Hematopoietic multipotent progenitor cell (in vitro differentiated cells): ENCODE measurements at regions not wholly inside any gene's neighbourhood (a gene's known extent, or its start where the extent isn't known, plus 50 kb on each side); places are given as distances from the start of the nearest gene placed in this dataset.
A peak's percentile ranks its signal among the peaks of the same experiment; 100 is the strongest.

Experiments
- DNase-seq, 3 donors: peaks; one replicate each; pipeline ENCODE4 v3.0.0-alpha.2; 2011 to 2015; ENCODE audit warnings: low read depth in 2 of 3, low spot score in 2 of 3

DNA sequence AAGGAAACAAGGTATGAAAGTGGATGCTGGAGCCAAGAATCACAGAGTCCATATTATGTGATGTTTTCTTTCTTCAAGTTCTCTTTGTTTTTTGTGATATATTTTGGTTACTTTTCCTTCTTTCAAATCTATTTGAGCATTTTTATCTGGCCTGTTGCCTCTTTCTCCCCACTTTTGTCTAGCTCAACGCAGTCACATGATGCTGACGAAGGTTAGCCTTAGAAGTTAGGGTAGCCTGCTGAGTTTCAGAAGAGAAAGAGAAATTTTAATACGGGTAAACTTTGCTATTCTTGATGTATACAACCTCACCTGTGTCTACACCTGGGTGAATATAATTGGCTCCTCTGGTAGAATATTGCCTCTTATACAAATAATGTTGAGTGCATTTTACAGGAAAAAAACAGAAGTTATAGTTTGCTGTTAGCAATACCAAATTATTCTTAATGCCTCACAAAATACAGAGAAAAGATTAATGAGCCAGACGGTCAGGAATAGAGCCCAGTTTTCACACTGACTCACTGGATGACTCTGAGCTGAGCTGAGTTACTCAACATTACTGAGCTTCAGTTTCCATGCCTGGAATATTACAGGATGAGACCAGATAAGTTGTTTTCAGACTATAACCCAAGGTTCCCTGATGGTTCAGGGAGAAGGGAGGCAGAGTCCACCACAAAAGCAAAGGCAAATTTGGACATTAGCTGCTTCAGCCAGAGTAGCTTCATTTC lies 161.6 kb upstream of the BDNF start:
- no peak for DNase-seq

DNA sequence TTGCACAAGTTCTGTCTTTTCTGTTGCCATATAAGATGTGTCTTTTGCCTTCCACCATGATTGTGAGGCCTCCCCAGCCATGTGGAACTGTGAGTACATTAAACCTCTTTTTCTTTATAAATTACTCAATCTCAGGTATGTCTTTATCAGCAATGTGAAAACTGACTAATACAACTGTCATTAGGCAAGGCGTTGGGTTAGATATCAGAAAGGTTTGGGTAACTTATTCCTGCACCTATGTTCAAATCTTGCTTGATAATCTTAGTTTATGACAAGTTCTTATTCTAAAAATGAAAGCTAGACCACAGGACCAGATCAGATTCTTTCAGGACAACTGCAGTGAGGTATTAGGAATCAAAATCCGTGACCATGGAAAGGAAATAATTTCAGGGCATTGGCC lies 160.6 kb upstream of the BDNF start:
- no peak for DNase-seq

DNA sequence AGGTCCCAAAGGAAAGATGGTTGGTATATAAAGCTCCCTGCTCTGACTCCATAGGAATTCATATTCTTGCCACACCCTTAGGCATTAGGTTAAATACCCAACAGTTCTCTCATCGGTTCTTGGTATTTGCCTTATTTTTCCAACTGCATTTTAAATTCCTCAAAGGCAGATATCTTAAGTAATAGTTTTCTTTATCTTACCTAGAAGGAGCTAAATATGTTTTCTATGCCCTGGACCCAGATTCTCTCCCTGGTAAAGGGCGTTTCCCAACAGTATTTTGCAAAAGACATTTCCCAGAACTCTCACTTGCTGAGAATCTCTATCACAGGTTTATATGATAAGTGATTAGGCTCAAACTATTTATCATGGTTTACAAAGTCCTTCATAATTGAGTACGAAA lies 158.6 kb upstream of the BDNF start:
- no peak for DNase-seq

DNA sequence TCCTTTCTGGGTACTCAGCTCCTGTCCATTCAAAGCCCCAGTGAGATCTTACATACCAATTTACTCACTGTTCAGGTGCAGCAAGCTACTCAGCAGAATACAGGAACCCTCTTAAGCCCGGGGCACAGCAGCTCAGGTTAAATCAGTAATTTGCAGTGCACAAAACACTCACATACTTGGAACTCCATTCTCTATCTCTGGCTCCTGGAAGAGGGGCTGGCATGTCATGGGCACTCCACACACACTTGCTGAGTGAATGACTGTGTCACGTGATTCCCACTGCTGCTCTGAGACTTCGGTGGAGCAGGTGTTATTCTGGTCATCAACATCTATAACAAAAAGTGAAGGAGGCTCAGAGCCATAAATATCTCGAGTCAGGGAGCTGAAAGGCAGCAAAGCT lies 157.3 kb upstream of the BDNF start:
- DNase-seq: no peak

DNA sequence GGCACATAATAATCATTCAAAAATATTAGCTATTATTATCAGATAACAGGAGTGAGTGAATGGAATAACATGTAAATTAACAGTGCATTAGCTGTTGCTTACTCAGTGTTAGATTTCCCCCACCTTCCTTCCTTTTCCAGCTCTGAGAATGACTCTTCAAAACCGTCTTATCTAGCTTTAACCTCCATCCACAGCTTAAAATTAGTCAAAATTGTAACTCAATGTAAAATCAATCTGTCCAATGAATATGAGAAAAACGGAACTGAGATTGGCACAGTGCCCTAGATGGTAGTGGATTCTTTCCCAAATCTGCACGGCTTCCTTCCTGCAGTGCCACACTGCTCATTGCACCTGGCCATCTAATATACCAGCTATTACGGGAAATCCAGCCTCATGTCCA lies 156.8 kb upstream of the BDNF start:
- no peak for DNase-seq

DNA sequence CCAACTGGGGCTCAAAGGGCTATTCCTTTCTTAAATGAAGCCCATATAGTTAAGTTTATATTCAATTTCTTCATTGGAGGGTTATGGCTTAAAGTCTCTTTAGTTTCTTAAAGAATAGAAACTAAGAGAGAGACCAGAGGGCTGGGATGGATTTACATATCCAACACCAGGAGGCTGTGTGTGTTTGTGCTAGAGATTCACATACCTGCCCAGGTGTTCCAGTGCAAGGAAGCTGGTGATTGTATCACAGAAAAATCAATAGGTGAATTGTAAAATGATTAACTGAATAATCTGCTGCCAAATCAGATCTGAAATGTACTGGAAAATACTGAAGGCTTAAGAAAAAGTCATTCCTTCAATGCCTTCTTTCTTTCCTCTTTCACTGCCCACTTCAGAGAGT lies 148.2 kb upstream of the BDNF start:
- DNase-seq: no peak

DNA sequence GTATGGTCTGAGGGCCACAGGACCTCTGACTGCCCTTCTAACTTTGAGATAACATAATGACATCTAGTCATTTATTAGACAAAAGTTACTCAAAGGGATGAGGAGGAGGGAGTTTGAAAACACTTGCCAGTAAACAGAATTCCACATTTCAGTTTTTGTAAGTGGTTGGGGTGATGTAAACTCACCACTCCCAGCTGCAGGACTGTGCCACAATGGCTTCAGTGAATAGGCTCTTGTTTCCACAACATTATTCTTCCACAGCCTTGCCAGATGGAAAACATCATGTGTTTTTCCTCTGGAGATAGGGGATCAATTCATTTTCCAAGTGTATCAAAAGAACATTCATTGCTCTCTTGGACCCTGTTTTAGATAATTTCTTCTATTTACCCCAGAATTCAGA lies 147.2 kb upstream of the BDNF start:
- DNase-seq: no peak

DNA sequence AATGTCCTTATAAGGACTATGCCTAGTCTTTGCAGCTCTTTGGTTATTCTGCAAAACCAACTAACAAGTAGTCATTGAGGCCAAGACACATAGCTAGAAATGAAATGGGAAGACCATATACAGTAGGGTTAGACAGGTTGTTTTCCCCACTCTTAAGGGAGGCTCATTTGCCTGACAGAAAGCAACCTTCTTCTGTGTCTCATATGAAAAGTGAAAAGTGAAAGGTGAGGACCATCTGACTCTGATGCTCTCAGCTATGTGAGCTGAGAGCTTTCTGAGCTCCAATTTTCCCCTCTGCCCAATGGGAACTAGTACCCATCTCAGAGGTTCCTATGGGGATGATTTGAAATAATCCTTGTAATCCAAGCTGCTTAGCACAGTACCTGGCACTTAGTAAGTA lies 142.0 kb upstream of the BDNF start:
- DNase-seq: no peak

DNA sequence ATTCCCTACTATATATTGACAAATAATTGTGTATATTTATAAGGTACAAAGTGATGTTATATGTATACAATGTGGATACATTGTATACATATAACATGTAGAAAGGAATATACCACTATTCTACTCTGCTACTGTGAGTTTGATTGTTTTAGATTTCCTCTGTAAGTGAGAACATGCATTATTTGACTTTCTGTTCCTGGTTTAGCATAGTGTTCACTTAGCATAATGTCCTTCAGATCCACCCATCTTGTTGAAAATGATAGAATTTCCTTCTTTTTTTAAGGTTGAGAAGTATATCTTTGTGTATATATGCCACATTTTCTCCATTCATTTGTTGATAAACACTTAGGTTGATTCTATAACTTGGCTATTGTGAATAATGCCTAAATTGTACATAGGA lies 140.8 kb upstream of the BDNF start:
- no peak for DNase-seq

DNA sequence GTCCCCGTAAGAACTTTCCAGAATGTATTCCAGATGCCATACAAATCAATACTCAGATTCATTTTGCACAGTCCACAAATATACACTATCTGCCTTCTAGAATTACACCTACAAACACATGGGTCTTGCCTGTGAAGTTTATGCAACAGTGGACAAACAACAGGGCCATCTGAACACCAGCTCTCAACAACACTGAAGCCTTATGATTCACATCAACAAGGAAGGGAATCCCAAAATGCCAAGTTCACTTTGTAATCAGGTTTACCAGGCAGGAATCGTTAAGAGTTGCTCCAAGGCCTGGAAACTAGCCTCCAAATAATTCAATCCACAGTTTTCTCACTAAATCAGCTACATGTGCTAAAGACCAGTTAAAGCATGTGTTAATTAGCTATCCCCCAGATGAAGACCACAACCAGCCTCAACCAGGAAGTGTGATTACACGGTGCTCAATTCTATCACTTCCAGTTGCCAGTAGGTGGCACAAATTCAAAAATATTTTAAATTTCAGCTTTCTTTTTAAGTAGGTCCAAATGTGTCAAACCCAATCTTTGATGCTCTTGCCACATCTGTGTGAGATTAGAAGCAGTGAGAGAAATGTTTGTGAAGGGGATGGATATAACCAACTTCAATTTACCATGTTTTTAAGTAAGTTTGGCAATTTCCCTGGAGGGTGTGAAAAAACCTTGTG lies 139.1 kb upstream of the BDNF start:
- peak in 1 of 3 donors; percentile 15 for DNase-seq

DNA sequence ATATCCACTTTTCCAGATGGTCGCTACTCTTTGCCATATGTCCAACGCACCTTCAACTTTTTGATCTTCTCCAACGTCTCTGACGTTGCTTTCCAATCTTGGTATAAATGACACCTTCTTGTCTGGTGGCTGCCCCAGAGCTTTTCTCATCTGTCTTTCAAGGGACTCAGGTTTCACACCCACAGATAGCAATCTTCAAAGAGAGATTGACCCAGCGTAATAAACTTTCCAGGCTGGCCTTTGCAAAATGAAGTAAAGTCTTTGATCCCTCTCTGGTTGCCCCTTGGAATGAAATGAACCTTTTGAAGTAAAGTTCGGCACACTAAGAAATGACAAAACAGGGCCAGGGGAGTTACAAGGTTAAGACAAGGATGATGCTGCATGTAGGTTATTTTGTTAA lies 138.4 kb upstream of the BDNF start:
- DNase-seq: no peak

DNA sequence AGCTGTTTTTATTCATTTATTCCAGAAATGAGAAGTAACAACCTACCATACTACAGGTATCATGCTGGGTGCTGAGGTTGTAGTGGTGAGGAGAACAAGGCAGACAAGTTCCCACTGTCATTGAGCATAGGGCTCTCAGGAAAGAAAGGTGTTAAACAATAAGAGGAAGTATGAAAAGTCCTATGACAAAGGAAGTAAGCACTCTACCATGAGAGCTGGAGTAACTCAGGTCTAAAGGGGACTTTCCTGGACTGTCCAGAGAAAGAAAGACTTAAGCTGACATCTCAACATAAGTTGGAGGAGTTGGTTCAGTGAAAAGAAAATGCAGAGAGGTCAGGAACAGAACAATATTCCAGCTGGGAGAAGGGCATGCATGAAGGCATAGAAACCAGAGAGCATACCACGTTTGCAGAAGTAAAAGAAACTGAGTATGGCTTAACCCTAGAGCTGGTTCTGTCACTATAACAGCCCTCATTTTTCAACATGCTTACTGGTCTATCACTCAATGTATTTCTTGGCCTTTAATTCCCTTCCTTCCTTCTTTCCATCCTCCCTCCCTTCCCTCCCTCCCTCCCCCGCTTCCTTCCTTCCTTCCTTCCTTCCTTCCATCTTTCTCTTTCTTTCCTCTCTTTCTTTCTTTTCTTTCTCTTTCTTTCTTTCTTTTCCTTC lies 137.8 kb upstream of the BDNF start:
- no peak for DNase-seq

DNA sequence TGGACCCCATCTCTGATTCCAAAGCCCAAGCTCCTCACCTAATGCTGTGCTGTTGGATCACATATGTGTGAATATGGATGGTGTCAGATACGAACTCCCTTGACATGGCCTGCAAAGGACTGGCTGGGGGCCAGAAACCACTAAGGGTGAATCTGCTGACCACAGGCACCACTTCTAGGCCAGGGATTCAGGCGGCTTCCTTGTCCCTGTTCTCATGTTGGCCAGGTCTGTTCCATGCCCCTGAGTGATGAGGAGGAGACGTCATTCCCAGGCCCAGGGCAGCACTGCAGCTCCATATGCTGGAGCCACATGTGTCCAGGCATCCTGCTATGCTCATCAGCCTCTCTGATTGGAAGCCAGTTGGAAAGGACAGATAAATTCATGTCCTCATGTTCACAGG lies 130.0 kb upstream of the BDNF start:
- no peak for DNase-seq

DNA sequence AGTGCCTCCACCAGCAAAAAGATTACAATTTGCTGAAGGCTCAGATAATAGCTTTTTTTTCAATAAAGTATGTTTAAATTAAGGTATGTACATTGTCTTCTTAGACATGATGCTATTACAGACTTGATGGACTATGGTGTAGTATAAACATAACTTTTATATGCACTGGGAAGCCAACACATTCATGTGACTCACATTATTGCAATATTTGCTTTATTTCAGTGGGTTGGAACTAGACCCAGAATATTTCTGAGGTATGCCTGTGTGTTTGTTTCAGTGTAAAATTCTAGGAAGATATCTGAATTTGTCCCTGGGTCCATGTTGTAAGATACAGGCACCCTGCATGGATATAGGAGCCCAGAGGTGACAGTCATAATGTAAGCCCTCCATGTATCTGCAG lies 120.0 kb upstream of the BDNF start:
- no peak for DNase-seq

DNA sequence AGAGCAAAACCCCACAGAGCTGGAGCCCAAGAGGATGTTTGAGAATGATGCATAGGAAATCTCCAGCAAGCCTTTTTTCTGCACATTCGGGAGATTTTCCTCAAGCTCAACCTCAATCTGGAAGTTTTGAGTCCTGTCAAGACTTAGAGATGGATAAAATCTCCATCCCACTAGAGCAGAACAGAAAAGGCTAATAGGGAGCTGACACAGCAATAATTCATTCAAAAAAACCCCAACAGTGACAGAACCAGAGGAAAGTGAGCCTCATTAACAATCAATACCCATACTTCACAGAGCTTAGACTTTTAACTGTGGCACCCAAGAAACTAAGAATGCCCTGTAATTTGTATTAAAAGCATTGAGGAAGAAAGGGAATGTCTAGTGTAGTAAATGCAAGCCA lies 115.9 kb upstream of the BDNF start:
- no peak for DNase-seq

DNA sequence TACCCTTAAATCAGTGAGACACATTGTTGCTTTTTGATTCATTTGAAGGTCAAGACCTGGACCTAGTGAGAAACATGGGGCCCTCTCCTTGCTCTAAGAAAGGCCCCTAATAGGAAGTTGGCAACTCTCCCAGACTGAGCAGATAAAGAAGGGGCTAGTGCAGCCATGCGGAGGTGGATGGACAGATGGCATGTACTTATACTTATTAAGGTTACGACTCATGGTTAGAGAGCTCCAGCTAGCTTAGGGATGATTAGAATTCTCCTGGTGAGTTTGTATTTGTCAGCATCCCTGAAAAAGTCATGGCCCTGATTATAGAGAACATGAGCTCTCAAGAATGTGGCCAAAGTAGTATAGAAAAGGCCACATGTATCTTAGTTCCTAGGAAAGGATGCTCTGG lies 112.1 kb upstream of the BDNF start:
- DNase-seq: no peak

DNA sequence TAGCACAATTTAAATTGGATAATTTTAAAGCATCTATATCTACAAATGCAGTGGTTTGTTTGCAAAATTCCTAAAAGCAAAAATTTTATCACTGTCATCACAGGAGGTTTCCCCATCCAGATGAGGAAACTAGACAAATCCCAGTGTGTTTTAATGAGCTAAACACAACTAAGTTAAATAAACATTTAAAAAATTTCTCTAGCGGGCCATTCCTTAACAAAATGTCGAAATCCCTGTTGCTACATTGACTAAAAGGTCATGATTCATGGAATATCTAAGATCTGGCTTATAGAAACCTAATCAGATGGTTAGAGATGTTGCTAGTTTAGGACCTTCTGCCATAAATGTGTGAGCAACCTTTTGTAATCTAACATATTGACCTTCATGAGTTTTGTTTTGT lies 107.3 kb upstream of the BDNF start:
- no peak for DNase-seq

DNA sequence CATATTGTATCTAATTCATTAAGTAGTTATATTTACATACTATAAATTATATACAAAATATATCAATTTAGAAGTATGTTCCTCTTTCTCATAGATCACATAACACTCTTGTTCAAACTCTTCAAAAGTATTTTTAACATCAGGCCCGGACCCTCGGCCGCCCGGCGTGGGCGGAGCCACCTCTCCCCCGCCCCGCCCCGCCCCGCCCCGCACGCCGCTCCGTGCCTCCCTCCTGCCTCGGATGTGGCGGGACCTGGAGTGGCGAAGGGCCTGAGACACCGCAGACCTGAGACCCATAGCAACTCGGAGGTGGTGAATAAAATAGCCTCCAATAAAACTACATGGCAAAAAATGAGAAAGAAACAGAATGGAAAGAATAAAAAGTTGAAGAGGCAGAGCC lies 105.9 kb upstream of the BDNF start:
- no peak for DNase-seq

DNA sequence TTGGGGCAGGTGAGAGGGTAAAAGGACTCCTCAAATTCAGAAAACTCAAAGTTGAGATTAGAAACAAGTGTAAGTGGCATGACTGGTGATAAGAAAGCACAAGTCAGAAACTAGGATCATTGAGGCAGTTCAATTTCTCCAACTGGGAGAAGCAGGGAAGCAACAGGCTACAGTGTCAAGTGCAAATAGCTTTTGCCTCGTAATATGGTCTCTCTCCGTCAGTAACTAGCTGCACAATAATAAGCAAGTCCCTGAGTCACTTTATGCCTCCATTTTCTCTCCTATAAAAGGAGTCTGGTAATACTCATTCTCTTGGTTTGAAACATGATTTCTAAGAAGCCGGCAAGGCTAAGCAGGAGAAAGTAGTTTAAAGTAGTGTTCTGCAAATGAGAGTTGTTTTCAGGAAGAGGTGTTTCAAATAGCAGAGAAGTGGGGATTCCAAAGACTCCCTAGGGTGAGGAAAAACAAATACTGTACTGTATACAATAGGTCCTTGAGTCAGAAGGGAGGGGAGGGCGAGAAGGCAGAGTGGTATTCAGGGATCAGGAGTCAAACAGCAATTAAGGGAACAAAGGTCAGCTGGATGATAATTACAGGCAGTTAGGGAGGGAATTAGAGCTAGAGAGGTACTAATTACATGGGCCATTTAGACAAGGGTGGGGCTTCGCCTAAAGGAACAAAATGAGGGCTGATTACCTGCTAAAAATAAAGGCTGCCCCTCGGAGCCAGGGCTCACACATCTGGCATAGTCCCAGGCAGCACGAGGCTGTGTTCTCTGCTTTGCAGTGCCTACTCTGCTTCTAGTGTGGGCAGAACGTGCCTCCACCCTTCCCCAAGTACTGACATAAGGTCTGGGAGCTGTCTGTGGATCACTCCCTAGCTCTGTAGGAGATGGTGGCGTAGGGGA lies 96.0 kb upstream of the BDNF start:
- no peak for DNase-seq

DNA sequence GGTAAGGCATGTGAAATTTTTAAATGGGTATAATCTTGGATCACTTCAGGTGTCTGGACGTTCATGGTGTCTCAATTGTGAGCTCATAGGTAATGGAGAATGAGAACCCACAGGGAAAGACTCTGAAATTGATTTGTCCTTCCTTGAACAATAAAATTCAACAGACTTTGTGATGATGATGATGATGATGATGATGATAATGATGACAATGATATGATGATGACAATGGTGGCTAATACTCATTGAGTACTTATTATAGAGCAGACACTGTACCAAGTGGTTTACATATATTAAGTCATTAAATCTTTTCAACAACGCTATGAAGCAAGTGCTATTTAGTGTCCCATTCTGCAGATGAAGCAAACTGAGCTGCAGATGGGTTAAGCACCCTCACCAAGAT lies 86.6 kb upstream of the BDNF start:
- DNase-seq: no peak

DNA sequence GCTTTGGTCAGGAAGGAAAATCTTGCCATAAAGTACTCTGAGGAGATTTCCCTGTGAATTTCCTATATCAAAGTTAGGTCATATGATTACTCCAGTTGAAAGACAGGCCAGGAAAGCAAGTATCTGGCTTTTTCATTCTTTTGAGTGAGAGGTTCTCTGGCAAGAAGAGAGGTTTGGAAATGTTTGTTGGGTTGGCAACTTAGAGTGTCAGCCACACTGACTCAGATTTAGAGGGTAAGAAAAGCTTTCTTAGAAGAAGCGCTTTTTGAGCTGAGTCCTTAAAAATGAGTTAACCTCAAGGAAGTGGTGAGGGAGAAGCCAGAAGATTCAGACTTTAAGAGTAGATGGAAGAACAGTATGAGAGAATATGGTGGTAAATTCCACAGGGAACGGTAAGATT lies 86.1 kb upstream of the BDNF start:
- DNase-seq: no peak
